Stimulated activated CD4-positive, alpha-beta T cell treated with anti-CD3 and anti-CD28 coated beads, Interleukin-15, amount 100 ng/mL, for 1 hour (primary cell): ENCODE measurements at regions not wholly inside any gene's neighbourhood (a gene's known extent, or its start where the extent isn't known, plus 50 kb on each side); places are given as distances from the start of the nearest gene placed in this dataset.
"Not testable (repeated sequence)": the region's sequence is repeated elsewhere in the genome, so short reads cannot be mapped to it uniquely, and the experiment has no call there.

Experiments
- DNase-seq, 2 donors: peaks; one replicate each; pipeline ENCODE4 v3.0.0-alpha.2; 2020; ENCODE audit warnings: low read depth in 1 of 2, low spot score in 1 of 2

DNA sequence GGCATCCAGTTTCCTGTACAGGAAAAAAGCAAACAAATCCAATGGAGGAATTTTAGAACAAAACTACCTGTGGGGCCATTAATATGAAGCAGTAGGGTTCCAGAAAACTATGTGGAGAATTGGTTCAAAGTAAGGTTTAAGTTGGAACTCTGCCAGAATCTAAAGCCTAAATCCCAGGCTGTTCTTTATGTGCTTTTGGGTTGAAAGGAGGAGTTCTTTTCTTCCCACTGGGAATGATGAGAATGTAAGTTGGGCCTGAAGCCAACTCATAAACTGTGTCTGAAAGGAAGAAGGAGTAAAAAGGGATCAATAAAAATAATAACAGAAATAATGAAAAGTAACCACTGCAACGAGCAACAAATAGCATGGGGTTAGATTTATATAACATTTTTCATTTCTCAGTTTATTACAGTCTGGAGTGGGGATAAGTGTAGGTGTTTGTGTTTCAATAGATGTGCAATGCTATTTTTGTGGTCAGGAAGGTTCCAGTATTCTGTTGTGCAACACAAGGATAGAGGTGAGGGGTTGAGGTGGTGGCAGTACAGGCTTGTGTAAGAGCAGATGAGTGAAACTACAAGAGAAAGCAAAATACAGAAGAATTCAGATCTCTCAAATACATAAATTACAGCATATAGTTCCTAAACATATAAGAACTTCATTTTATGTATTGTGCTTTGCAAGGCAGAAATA, 373.6 kb downstream of the EMP1 start:
- DNase-seq = no peak

DNA sequence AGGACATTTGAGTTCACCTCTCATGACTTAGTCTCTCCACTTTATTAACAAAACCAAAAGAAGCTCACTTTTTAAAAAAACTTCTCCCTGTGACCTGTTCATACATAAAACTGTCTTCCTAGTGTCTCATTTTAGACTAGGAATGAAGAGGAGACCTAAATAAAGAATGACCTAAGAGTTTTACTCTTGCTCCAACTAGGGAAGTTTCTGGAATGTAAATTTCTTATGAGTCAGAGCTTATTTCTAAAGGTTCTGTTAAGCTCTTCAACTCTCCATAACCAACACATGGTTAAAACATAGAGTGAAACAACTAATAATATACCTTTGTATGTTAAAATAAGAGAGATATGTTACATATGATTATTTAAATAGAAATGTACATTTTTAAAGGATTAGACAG, 369.8 kb downstream of the EMP1 start:
- DNase-seq = no peak

DNA sequence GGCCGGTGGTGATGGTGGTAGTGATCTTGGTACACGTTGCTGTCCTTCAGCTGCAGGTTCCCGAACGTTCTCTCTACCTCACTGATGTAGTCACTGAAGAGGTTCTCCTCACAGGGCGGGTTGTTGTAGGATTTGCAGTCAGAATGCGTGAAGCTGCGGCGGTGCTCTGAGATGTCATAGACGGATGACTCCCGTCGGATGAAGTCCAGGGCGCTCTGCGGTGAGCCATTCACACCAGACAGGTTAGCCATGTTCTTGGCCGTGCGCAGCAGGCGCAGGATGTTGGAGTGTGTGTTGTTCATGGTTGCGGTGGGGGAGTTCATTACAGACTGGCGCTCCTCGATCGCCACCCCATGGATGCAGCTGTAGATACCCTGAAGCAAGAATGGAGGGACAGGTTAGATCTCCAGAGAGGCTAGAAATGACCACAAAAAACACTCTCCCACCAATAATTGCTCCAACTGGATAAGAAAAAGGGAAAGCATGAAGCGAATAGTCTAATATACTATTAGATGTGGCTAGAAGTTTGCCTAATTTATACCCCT, 367.8 kb downstream of the EMP1 start:
- no peak for DNase-seq

DNA sequence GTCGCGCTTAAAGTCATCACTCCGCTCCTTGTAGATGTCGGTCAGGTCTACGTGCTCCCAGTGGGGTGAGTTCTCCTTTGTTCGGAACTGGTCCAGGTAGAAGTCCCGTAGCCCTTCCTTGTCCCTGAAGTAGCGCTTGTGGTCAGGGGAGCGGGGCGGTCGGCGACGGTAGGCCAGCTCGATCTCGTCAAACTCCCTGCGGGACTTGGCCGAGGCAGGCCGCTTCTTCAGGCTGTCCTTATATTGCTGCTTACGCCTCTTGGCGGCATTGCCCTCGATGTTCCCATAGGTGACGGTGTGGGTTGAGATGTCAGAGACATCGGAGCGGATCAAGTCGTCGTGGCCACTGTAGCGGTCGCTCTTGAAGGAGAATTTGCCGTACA, 367.2 kb downstream of the EMP1 start:
- DNase-seq = no peak

DNA sequence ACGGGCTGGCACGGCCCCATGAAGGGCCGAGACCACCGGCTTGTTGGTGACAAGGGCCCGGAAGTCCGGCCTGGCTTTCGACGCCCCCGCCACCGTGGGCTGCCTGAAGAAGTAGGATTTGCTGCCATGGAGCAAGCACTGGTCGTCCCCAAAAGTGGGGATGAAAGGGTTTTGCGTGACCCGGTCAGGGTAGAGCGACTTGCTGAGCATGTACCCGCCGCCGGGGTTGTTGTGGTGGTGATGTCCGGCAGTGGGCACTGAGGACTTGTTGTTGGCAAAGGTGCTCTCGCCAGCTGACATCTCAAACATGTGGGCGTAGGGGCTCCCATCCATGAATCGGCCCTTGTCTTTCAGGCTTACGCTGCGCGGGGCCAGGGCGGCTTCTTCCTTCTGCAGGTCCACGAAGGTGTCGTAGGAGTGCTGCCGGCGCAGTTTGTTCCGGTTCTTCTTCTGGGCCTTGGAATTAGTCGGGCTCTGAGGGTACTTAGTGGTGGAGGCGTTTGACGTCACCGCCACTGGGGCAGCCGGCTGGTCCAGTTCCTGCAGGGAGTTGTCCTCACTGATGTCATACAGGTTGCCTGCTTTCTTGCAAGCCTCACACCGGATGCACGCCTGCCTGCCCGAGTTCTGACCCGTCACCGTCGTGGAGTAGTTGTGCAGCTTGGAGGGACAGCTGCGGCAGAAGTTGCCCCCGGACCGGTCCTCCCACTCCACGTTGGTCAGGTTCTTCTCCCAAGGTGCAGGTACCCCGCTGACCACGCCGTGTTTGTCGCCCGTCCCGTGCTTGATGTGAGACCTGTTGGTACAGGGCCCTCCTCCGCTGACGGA, 366.6 kb downstream of the EMP1 start:
- DNase-seq = no peak

DNA sequence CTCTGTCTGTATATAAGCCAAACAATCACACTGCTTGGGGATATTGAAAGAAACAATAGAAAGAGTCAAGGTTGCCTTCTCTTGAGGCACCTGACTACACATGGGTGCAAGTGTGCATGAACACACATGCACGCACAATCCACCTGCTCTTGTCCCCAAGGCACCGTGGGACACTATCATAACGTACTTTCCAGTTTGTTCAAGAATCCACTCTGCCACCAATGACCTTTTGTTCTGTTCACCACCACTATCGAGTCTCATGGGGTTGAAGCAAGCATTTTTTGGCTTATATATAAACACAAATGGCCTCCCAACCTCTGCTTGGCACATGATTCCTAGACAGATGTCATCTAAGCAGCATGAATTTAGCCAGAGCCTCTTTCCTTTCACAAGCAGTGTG, 365.4 kb downstream of the EMP1 start:
- DNase-seq = no peak

DNA sequence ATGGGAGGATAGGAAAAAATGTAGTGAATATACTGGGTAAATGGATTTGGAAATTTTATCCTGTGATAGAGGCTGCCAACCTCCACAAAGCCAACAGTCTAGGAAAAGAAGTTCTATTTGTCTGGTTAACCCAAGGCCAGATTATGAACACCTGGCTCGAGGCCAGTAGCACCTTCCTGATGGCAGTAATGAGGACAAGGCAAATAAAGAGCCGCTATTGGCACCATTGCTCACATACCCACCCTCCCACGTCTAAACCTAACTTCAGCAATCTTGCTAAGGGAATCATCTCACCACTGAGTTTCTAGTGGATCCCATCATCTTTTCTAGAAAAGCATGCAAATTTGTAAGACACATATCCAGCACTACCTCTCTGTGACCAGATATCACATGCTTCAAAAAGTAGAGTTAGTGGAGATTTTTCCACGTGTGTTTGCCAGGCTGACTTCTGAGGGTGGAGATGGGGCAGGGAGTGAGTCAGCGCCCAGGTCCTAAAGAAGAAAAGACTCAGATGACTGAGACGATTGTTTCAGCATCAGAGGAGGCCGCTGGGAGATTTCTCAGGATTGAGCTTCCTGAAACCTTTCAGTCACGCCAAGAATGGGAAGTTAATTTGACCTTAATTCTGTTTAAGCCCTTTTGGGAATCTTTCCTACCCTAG, 362.9 kb downstream of the EMP1 start:
- no peak for DNase-seq

DNA sequence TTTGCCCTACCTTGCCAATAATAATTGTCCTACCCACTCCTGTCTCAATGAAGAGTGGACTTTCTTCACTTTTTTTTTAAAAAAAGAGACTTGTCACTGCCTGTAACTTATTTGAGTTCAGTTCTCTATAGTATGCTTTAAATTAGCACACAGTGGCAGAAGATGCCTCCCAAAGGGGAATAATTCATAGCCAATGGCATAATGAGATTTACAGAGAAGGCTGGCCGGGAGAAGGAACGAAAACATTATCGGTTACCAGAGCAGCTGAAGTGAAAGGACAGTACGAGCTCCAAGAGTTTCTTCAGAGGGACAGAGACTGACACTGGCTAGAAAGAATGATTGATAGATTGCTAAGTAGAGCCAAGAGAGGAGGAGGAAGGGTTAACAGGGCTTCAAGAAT, 356.3 kb downstream of the EMP1 start:
- no peak for DNase-seq

DNA sequence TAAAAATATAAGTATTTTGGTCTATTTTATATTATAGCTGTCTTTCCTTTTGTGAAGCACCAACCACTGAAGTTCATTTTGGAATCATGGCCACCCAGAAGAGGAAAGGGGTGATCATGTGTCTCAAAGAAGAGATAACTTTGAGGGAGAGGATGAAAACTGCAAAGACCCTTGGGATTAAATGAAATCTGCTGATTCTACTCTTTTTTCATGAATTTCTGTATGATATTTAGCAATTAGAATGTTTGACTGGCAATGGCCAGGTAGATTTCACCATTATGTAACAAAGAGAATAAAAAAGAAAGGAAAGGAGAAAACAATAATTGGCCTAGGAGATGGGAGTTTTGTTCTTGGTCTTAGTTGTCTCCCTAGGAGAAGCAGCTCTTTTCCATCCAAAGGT, 350.8 kb downstream of the EMP1 start:
- no peak for DNase-seq

DNA sequence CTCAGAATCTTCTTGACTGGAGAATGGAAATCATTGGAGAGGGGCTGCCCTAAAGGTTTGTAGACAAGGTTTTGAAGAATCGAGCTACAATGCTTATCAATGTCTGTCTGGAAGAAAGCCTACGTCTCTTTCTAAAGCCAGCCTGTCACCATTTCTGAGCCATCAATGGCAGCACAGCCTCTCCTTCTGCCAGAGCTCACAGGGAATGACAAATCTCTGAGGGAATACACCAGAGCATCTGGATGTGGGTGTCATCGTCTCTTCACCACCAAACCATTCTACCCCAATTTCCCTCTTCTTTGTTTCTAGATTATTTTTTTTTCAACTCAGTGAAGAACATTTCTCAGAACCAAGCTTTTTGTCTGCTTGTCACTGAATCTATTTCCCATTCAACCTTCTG, 349.7 kb downstream of the EMP1 start:
- no peak for DNase-seq

DNA sequence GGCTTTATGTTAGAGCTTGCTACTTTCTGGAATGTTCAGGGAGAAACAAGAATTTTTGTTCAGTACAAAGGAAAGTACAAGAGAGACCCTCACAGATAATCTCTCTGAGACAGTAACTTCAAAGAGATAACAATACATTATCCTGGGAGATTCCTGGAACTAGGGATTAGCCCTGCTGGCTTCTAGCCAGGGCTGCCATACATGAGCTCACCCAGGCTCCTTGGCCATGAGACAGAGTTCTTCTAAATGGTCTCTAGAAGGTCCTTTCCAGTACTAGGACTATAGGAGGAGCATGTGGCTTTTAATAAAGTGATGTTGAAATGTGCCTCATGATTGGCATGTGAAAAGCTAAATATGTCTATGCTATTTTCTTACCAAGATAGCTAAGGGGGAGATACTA, 342.5 kb downstream of the EMP1 start:
- no peak for DNase-seq

DNA sequence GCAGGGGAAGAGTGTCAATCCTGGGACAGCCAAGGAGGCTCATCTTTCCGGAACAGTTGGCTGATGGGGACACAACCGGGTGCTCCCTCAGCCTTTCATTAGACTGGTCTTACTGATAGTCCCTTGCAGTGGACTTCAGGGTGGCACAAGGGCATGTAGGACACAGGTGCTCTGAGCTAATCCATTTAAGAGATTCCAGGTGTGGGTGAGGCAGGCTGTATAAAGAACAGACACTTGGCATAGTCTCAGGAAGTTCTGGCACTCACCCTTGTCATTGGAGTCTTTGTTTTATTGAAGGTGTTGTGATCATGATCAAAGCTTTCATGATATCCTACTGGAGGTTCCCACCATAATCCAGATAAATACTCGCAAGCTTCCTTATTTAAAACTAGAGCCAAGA, 341.6 kb downstream of the EMP1 start:
- DNase-seq = no peak

DNA sequence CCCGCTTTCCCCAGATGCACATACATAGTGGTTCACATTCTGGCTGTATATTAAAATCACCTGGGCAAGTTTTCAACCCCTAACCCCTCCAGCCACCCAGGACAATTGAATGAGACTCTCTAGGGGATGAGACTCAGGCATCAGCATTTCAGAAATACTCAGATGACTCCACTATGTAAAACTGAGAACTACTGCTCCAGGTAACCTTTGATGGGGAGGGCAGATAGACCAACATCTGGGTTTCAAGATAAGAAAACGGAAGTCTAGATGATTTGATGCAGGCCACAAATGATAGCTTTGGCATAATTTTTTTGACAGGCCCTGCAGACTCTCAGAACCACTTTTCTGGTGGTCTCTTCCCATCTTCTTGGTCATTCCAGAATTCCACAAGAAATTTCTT, 341.1 kb downstream of the EMP1 start:
- no peak for DNase-seq

DNA sequence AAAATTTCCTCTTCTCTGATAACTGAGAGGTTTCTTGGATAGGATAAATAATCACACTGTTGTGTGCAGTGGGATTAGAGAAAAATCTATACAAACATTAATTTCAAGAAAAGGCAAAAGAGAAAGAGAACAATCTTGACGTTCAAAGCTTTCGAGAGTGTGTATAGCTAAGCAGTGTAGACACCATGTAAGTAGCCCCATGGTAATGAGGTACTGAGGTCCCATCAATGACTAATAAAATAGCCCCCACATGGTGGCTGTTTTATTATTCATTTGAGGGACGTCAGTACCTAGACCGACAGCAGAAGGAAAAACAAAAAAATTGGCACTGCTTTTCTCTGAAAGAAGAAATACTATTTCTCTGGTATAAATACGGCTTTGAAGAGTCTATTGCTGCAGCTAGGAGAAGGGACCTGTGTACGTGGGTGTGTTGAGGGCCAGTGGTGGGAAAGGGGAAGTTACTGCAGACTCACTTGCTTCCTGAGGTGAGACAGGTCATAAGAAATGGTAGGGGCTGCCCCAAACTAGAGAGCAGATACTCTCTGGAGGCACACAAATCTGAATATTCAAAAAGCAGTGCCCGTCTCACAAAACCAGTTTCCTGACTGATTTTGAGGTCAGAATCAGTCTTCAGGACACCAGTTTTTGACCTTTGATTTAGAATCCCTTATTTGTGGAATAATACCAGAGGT, 339.8 kb downstream of the EMP1 start:
- no peak for DNase-seq

DNA sequence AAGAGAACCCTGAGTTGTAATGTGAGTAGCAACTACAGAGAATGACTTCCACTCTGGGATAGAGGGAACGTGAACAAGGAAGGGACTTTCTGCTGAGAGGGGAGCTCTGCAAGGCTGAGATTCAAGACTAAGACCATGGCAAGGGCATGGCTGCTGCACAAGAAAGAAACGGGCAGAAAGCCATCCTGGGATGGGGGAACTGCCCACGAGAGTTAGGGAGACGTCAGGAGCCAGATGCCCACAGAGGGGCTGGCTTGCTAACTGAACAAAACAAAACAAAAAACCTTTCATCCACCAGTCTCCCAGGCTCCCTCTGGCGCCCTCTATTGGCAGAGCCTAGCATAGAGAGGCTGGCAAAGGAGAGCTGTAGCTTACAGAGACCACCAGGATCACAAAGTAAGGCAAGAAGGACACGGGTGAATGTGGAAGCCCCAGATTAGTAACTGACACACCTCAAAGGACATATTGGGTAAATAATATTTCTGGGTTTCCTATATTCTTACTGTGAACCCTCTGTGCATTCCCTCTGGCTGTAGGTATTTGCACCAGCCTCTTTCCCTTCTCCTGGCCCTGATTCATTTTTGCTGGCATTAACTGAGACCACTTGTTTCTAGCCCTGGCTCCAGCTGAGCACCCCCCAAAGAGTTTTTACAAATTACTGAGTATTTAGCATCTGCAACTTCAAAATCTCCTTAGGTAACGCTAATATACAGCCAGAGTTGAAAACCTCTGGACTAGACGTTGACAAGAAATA, 338.3 kb downstream of the EMP1 start:
- peak in 1 of 2 donors; percentile 2 for DNase-seq

DNA sequence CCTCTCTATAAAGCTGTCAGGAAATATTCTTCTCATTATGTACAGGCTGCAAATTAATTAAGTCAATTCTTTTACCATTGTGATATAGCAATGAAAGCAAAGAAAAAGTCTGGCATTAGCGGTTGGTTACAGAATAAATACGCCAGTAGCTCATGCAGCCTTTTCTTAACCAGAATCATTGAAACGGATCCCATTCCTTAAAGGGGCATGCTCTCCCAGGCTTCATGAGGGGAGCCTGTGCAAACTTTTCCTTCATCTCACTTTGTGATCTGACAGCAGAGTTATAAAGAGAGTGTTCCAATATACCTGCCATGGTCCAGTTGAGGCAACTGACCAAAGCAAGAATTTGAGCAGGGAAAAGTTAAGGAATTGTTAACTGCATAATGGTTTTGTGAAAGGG, 337.7 kb downstream of the EMP1 start:
- no peak for DNase-seq

DNA sequence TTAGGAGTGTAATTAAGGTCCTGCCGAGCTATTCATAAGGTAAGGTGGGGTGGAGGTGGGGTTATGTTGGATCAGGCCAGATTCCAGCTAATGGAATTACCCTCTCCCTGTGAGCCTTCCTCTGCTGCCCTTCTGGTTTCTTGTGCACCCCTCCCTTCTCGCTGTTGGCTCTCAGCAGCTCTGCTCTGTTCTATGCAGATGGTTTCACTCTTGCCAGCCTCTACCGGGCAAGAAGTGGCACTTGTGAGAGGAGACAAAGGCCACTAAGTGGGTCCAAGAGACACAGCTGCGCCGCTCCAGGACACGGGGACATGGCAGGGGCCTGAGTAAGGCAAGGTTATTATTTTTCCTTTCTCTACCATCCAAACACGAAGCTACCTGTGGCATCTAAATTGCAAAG, 334.4 kb downstream of the EMP1 start:
- no peak for DNase-seq

DNA sequence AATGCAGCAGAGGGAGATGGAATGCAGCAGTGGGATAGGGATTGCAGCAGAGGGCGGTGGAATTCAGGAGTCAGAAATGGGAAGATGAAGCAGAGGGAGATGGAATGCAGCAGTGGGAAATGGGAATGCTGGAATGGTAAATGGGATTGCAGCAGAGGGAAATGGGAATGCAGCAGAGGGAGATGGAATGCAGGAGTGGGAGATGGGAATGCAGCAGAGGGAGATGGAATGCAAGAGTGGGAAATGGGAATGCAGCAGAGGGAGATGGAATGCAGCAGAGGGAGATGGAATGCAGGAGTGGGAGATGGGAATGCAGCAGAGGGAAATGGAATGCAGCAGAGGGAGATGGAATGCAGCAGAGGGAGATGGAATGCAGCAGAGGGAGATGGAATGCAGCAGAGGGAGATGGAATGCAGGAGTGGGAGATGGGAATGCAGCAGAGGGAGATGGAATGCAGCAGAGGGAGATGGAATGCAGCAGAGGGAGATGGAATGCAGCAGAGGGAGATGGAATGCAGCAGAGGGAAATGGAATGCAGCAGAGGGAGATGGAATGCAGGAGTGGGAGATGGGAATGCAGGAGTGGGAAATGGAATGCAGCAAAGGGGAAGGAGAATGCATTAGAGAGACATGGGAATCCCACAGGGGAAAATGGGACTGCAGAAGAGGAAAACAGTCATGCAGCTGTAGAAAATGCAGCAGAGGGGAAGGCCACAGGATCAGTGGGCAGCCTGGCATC, 329.8 kb downstream of the EMP1 start:
- not testable (repeated sequence) for DNase-seq

DNA sequence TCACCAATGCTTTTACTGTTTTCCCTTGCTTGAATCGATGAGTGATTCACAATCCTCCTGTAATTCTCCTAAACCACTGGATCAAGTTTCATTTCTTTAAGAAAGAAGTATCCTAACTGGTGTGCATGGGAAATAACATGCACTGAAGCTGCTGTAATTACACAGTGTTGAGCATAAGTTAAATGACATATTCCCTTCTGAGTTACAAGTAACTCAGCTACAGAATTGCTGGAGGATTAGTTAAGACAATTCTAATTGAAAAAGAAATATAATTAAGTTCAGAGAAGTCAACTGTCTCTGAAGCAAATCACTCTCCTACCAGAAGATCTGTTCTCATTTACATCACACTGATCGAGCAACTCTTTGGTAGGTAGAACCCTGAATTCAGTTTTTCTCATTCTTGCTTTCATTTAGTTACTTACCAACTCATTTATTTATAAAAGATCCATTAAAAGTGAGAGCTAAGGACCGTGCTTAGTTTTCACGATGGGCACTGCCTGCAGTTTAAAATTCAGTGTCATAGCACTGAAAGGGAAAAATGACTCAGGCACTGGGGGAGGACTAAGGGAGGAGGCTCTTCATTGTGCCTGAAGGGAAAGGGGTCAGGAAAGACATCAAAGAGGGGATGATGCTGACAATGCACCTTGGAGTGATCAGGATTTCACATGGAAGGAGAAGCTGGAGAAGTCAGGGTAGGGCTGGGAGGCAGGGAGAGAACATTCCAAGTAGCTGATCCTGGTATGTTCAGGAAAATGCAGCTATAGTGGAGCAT, 327.2 kb downstream of the EMP1 start:
- DNase-seq = no peak
